Stimulated activated CD8-positive, alpha-beta memory T cell treated with anti-CD3 and anti-CD28 coated beads, Interleukin-12 subunit alpha, Interleukin-12 subunit beta, amount 100 ng/mL, for 1 hour (primary cell): ENCODE measurements at regions not wholly inside any gene's neighbourhood (a gene's known extent, or its start where the extent isn't known, plus 50 kb on each side); places are given as distances from the start of the nearest gene placed in this dataset.
A peak's percentile ranks its signal among the peaks of the same experiment; 100 is the strongest.
"Not testable (repeated sequence)": the region's sequence is repeated elsewhere in the genome, so short reads cannot be mapped to it uniquely, and the experiment has no call there.

Experiments used
- DNase-seq: peaks from one replicate; pipeline ENCODE4 v3.0.0-alpha.2; 2020; ENCODE audit warnings: low read depth

DNA sequence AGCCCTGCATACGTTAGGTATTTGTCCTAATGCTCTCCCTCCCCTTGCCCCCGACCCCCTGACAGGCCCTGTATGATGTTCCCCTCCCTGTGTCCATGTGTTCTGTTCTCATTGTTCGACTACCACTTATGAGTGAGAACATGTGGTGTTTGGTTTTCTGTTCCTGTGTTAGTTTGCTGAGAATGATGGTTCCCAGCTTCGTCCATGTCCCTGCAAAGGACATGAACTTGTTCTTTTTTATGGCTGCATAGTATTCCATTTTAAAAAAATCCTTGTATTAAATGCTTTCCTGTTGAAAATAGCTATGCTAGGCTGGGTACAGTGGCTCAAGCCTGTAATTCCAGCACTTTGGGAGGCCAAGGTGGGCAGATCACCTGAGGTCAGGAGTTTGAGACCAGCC, 232.2 kb downstream of the RPLP1 start:
- DNase-seq, result not testable (repeated sequence)

DNA sequence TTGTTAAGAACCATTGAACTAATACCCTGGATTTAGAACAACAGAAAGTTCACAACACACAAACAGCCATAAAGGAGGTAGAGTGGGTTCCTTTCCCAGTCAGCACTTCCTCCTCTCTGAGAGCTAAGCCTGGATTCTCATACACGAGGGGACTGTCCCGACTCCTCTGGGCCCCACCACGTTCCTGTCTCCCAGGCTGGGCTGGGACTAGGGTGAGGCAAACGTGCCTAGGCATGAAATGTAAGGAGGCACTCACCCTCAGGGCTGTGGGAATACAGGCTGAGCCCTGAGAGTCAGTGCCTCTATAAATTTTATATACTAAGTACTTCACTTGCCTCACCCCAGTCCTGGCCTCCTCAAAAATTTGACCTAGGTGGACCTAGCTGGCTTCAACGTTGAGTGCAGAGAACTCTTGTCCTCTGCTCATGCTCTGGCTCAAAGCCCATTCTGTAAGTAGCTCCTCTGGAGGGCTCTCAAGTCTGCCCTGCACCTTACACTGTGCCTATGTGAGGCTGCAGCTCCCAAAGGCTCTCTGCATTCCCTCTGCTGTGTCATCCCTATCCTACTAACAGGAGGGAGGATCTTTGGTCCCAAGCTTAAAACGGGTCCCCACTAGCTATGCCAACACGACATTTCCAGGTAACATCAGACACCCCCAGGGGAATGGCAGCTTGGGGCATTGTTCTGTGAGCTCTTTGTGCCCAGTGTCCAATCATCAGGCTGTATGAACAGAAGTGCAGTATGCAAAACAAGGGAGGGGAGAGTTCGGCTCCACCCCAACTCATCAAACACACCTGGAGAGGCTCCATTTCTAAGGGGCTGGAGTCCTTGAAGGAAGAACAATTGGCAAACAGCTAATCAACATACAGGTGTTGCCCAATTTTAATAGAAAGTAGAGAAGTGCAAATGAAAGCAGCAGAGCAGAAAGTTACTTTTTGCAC, 233.2 kb downstream of the RPLP1 start:
- DNase-seq, result no peak

DNA sequence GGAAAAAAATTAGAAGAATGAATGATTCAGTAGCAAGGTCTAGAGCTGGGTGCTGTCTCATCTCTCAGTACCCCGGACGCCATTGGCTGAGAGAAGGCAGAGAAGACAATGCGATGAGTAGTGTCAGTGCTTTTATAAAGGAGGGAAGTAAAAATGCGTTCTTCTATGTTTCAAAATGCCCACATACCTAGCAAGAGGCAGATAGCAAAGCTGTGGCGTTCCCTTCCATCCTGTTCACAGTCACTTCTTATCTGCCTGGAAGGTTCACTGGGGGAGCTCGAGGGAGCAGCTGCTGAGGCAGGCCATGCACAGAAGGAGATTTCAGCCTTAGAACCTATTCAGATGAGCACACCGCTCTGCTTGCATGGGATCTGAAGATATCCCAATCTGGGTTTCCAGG, 234.0 kb downstream of the RPLP1 start:
- DNase-seq, result no peak

DNA sequence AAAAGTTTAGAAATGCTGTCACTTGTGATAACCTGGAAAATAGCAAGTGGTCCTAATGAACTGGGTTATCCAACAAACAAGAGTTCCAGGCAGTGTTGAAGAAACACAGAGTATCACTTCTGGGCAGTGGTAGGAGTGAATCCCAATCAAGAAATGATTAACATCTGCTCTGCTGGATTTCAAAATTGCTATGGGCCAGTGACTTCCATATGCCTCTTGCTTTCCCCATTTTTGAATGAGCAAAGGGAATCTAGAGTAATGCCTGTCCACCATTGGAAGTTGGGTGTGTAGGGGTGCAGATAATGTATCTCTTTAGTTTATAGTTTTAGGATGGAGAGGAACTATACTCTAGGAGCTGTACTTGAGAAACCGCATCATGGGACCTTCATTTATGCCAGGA, 236.5 kb downstream of the RPLP1 start:
- DNase-seq, result no peak

GRCh38 chr15:69691307-69692015, 238.8 kb downstream of the RPLP1 start:
- no peak for DNase-seq

- no peak for DNase-seq
Observed at GRCh38 chr15:69692342-69692741, 239.7 kb downstream of the RPLP1 start.

DNA sequence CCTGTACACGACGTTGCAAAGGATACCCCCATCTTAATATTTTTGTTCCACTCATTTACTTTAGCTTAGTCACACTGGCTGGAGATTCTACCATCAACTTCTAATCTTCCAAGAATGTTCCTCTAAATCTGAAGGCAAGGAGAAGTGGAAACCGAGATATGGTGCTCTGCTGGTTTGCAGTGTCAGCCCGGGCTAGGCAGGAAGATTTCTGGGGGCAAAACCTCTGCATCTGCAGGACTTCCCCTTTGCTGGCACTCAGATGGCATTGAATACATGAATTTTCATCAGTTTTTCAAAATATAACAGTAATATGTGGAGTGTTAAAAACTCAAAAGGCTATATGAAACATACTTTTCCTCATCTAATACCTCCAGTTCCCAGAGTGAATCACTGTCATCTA, 240.4 kb downstream of the RPLP1 start:
- DNase-seq, result no peak

DNA sequence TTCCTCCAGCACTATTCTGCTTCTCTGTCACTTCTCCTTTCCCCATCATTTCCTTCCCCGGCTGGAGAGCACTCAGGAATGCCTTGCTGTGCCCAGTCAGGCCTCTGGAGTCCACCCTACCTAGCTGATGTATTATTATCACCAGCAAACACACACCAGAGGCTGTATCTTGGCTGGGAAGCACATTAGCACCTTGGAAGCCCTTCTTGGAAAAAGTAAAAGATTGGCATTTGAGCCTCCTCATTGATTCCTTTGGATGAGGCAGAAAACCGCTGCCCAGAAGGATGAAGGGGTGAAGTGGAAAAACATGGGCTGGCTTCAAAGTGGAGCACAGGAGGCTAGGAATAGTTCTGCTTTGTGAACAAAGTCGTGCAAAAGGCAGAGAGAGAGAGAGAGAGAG, 244.3 kb downstream of the RPLP1 start:
- no peak for DNase-seq

DNA sequence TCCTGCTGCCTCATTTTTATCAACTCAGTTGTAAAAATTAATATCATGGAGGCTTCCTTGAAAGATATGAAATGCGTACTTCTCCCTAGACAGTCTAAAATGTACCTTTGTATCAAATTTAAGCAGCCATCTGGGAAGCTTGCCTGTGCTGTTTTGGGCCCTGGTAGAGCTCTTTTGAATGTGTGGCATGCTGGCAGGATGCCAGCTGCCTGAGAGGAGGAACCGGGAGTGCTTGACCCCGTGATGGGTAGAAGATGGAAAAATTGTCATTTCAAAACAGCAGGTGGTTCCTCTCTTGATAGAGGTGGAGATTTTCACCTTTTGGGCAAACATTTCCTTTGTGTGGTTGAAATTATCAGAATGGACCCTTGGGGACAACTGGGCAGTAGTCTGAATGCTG, 245.3 kb downstream of the RPLP1 start:
- DNase-seq, result no peak

DNA sequence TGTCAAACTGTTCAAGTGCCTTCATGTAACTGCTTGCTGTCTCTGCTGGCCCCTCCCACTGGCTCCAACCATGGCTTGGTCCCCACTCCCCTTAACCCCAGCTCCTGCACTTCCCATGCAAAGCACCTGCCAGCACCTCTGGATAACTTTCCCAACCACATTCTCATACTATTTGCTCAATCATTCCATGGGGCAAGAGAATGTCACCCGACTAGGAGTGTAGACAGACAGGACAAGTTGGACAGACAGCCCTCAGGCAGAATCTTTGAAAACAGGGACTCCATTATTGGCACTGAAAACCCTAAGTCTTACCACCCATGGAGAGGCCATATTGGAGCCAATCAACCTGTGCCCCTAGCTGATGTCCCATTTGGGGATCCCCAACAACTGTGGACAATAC, 246.5 kb downstream of the RPLP1 start:
- no peak for DNase-seq

DNA sequence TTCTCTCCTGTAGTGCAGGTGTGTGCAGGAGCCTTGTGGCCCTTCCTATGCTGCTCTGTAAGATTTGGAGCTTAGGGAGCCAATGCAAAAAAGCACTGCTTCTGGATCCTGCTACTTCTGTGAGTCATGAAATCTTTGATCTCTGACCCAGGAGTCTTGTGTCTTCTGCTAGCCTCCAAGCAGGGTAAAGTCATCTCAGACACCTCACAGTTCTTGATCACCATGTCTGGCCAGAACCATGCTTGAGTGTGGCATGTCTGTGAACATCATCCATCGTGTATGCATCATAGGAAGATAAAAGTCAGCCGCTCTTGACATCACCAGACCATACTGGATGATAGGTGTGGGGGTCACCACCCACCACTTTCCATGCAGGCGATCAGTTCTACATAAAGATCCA, 247.8 kb downstream of the RPLP1 start:
- no peak for DNase-seq

DNA sequence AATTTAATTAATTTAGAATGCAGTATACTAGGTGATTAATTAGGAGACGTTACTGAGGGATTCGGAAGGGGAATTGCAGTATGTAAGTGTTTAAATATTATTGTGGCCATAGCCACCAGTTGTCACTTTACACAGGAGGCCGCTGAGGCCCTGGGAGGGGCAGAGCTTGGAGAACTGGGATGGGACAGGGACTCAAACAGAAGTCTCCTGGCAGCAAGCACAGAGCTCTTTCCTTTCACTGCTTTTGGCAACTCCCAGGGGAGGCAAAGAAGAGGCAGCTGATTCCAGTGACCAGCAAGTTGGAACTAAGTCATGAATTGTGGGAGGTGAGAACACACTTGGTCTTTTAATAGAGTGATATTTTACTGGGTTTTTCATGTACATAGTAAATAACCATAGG, 248.6 kb downstream of the RPLP1 start:
- DNase-seq, result no peak

GRCh38 chr15:69703532-69704187, 251.0 kb downstream of the RPLP1 start:
- DNase-seq, result no peak

DNA sequence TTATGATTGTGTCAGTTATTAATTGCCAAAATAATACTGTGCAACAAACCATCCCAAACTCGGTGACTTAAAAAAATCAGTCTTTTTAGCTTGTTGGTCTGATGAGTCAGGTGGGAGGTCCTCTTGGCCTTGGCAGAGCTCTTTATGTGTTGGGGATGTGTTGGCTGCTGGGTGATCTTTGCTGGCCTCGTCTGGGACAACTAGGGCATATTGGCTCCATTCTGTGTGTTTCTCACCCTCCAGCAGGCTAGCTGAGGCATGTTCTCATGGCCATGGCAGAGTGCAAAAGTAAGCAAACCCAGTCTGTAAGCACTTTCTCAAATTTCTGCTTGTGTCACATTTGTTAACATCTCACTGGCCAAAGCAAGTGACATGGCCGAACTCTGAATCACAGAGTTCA, 251.6 kb downstream of the RPLP1 start:
- no peak for DNase-seq

DNA sequence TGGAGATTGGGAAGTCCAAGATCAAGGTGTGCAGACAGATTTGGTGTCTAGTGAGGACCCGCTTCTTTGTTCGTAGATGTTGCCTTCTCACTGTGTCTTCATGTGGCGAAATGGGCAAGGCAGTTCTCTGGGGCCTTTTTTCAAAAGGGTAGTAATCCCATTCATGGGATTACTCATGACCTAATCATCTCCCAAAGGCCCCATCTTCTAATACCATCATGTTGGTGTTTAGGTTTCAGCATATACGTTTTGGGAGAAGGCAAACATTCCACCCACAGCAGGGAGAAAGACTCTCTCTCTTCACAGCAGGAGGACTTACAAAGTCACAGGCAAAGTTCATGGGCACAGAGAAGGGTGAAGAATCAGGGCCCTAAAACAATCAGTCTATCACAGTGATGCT, 252.1 kb downstream of the RPLP1 start:
- no peak for DNase-seq

- DNase-seq, result no peak
Observed at GRCh38 chr15:69706353-69707097, 253.9 kb downstream of the RPLP1 start.

DNA sequence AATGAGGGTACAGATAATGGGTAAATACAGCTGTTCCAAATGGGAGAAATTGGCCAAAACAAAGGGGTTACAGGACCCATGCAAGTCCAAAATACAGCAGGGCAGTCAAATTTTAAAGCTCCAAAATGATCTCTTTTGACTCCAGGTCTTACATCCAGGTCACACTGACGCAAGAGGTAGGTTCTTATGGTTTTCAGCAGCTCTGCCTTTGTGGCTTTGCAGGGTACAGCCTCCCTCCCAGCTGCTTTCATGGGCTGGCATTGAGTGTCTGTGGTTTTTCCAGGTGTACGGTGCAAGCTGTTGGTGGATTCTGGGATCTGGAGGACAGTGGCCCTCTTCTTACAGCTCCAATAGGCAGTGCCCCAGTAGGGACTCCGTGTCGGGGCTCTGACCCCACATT, 254.6 kb downstream of the RPLP1 start:
- DNase-seq, result not testable (repeated sequence)

DNA sequence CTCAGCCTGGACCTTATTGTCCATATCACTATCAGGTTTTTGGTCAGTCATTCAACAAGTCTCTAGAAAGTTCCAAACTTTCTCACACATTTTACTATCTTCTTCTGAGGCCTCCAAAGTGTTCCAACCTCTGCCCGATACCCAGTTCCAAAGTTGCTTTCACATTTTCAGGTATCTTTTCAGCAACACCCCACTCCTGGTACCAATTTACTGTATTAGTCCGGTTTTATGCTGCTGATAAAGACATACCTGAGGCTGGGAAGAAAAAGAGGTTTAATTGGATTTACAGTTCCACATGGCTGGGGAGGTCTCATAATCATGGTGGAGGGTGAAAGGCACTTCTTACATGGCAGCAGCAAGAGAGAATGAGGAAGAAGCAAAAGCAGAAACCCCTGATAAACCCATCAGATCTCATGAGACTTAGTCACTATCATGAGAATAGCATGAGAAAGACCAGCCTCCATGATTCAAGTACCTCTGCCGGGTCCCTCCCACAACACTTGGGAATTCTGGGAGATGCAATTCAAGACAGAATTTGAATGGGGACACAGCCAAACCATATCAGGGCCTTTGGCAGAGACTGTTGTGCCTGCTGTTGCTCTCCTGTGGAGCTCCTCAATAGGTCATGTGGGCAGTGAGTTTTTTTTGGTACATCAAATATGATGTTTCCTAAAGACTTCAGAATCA, 256.0 kb downstream of the RPLP1 start:
- DNase-seq, result not testable (repeated sequence)

- no peak for DNase-seq
Observed at GRCh38 chr15:69712991-69713390, 260.4 kb downstream of the RPLP1 start.

DNA sequence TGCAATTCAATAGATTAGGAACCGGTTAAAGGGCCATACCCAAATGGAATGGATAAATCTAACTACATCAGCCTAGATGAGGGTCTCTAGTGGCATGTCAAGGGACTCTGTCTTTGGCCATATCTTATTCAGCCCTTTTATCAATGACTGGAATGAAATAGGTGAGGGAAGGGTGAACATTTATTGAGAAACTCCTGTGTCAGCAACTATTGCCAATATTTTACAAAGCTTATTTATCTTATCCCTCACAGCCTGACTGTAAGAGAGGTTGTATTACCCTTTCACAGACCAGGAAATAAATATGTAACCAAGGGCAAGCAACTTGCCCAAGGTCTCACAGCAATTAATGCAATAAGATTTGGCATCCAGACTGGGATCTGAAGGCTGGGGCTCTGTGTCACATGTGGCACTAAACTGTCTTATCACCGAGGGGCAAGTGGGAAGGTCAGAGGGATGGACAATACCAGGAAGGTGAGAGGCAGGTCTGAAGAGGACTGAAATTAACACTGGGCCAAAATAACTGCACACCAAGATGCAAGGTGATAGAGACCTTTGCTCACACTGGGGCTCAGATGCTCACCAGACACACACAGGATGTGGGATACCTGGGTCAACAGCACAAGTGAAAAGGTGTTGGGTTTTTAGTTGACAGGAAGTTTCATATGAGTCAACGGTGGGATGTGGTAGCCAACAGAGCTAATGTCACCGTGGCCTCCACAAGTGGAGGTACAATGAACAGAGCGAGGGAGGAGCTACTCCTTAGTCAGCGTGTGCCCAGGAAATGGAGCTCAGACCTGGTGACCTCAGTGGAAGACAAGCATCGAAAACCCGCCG, 261.3 kb downstream of the RPLP1 start:
- DNase-seq, result peak; percentile 57

DNA sequence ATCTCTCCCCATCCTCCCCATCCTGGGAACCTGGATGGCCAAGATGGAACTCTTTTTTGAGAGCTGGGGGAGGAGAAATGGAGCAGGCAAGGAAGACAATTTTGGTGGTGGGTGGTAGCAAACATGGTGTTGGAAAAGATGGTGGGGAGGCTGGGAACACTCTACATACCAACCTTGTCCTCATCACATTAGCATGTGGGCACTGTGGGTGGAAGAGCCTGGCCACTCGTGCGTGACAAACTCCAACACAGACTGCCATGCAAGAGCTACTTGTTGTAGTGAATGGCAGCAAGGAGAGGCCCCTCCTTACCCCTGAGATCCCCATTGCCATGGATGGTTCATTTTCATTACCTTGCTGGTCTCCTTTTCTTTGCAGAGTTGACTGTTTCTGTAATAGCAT, 262.6 kb downstream of the RPLP1 start:
- DNase-seq, result no peak
